ENCODE measurements at regions not wholly inside any gene's neighbourhood (a gene's known extent, or its start where the extent isn't known, plus 50 kb on each side); places are given as distances from the start of the nearest gene placed in this dataset.

DNA sequence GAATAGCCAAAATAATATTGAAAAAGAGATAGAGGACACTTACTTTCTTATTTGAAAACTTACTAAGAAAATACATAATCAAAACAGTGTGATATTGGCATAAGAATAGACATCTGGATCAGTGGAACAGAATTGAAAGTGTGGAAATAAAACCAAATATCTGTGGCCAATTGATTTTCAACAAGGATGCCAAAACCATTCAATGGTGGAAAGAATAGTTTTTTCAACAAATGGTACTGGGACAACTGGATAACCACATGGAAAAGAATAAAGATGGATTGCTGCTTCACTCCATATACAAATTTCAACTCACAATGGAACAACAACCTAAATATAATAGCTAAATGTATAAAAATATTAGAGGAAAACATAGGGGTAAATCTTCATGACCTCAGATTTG, 152.5 kb upstream of the GPR149 start:
- Histone ChIP-seq H3K27me3 (no peaks in the 10 kb centered on the region), H3K9ac (no peak overlapping the region), H3K79me2 (ENCODE audit: low read depth) (no peaks in the 10 kb centered on the region), H3F3A (ENCODE audit: low read depth) (no peaks in the 10 kb centered on the region), H3K4me2 (no peak overlapping the region), H3K4me3 (no peak overlapping the region), H3K4me1 (no peaks in the 10 kb centered on the region), H3K9me3 (ENCODE audit: low read depth) (no peaks in the 10 kb centered on the region), H2AFZ (replicated peaks) (no peak overlapping the region), H3K27ac (no peak overlapping the region), H4K20me1 (ENCODE audit: low read depth) (no peaks in the 10 kb centered on the region), H3K36me3 (no peaks in the 10 kb centered on the region)
- H3K27me3 Mint-ChIP-seq (ENCODE audit: insufficient read depth, low read depth): peaks cover 3% of the 10 kb centered on the region
- TF ChIP-seq EZH2phosphoT487 (IDR thresholded peaks at IDR 0.05): no peak
- TF ChIP-seq, protein P1, sequence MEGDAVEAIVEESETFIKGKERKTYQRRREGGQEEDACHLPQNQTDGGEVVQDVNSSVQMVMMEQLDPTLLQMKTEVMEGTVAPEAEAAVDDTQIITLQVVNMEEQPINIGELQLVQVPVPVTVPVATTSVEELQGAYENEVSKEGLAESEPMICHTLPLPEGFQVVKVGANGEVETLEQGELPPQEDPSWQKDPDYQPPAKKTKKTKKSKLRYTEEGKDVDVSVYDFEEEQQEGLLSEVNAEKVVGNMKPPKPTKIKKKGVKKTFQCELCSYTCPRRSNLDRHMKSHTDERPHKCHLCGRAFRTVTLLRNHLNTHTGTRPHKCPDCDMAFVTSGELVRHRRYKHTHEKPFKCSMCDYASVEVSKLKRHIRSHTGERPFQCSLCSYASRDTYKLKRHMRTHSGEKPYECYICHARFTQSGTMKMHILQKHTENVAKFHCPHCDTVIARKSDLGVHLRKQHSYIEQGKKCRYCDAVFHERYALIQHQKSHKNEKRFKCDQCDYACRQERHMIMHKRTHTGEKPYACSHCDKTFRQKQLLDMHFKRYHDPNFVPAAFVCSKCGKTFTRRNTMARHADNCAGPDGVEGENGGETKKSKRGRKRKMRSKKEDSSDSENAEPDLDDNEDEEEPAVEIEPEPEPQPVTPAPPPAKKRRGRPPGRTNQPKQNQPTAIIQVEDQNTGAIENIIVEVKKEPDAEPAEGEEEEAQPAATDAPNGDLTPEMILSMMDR (IDR thresholded peaks at IDR 0.05): no peak
- TF ChIP-seq EZH2 (IDR thresholded peaks at IDR 0.05): no peak
- H3K4me1 Mint-ChIP-seq: no peaks in the 10 kb centered on the region
- no peaks in the 10 kb centered on the region for H3K36me3 Mint-ChIP-seq
- H3K27ac Mint-ChIP-seq: no peak overlapping the region
- H3K4me3 Mint-ChIP-seq: no peak overlapping the region
- no peaks in the 10 kb centered on the region for H3K9me3 Mint-ChIP-seq
- no peak for DNase-seq (ENCODE audit: low spot score)

DNA sequence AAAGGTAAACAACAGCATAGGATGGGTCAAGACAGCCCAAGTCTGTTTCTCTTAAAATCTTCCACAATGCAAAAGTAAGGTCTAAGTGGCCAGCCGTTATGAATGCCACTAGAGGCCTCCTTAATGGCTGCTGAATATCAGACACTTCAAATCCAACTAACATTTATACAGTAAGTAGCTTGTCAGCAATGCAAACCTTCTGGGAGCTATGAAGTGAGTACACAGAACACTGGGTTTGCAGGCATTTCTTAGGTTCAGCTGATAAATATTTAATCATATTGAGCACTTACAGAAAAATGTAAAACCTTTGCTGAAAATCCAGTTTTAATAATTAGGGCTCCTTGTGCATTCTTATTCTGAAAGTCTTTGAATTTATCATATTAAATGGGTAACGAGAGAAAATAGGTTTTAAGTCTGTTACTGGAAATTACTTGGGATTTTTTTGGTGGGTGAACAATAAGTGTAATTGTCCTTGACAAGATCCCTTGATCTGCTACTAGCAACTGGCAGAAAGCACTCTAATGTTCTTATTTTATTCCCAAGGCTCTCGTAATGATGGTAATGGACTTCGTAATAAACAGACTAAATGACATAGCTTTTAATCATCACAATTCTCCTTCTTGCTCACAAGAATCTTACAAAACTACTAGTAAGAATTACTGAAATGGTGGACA, 141.7 kb upstream of the GPR149 start:
- no peaks in the 10 kb centered on the region for H3F3A ChIP-seq (ENCODE audit: low read depth)
- no peaks in the 10 kb centered on the region for H3K4me1 ChIP-seq
- TF ChIP-seq EZH2phosphoT487 (IDR thresholded peaks at IDR 0.05): no peak
- TF ChIP-seq, protein P1 (IDR thresholded peaks at IDR 0.05): no peak
- no peak overlapping the region for H3K9ac ChIP-seq
- Mint-ChIP-seq H3K4me3 (no peak overlapping the region), H3K27me3 (ENCODE audit: insufficient read depth, low read depth) (no peaks in the 10 kb centered on the region), H3K36me3 (no peaks in the 10 kb centered on the region), H3K4me1 (peaks cover 6% of the 10 kb centered on the region), H3K27ac (no peak overlapping the region), H3K9me3 (peaks cover 6% of the 10 kb centered on the region)
- no peaks in the 10 kb centered on the region for H4K20me1 ChIP-seq (ENCODE audit: low read depth)
- no peak overlapping the region for H3K4me3 ChIP-seq
- no peaks in the 10 kb centered on the region for H3K36me3 ChIP-seq
- no peak overlapping the region for H2AFZ ChIP-seq (replicated peaks)
- H3K27me3 ChIP-seq: no peaks in the 10 kb centered on the region
- H3K4me2 ChIP-seq: no peak overlapping the region
- H3K79me2 ChIP-seq (ENCODE audit: low read depth): no peaks in the 10 kb centered on the region
- no peak for DNase-seq (ENCODE audit: low spot score)
- H3K9me3 ChIP-seq (ENCODE audit: low read depth): no peaks in the 10 kb centered on the region
- H3K27ac ChIP-seq: no peak overlapping the region

DNA sequence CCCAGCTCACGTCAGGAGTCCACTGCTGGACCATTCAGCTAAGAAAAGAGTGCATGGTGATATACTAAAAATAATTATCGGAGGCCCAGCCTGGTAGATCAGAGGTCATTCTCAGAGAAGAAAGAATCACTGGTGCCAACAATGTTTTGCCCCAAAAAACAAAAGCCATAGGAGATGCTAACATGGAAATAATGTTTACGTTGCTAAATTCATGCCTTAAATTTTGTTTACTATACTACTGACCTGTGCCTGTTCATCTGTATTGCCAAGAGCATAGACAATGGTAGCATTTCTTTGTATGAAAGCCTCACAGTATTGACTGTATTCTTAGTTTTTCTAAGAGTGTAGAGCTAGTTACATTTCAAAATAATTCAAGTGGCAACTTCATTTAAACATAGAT, 138.1 kb upstream of the GPR149 start:
- H3F3A ChIP-seq (ENCODE audit: low read depth): no peaks in the 10 kb centered on the region
- no peak overlapping the region for H3K4me3 ChIP-seq
- TF ChIP-seq, protein P1 (IDR thresholded peaks at IDR 0.05): no peak
- TF ChIP-seq EZH2 (IDR thresholded peaks at IDR 0.05) (no peak), EZH2phosphoT487 (IDR thresholded peaks at IDR 0.05) (no peak)
- no peaks in the 10 kb centered on the region for H3K9me3 ChIP-seq (ENCODE audit: low read depth)
- H3K9me3 Mint-ChIP-seq: no peaks in the 10 kb centered on the region
- H3K4me3 Mint-ChIP-seq: no peak overlapping the region
- no peaks in the 10 kb centered on the region for H3K36me3 Mint-ChIP-seq
- H3K36me3 ChIP-seq: no peaks in the 10 kb centered on the region
- no peaks in the 10 kb centered on the region for H3K79me2 ChIP-seq (ENCODE audit: low read depth)
- no peak overlapping the region for H3K27ac Mint-ChIP-seq
- no peaks in the 10 kb centered on the region for H3K4me1 ChIP-seq
- no peak overlapping the region for H3K4me2 ChIP-seq
- DNase-seq (ENCODE audit: low spot score): no peak
- peaks cover 6% of the 10 kb centered on the region for H3K4me1 Mint-ChIP-seq
- no peaks in the 10 kb centered on the region for H4K20me1 ChIP-seq (ENCODE audit: low read depth)
- H2AFZ ChIP-seq (replicated peaks): no peak overlapping the region
- H3K27me3 Mint-ChIP-seq (ENCODE audit: insufficient read depth, low read depth): peaks cover 3% of the 10 kb centered on the region
- no peak overlapping the region for H3K9ac ChIP-seq
- H3K27me3 ChIP-seq: no peaks in the 10 kb centered on the region
- H3K27ac ChIP-seq: no peak overlapping the region

Measured in neural progenitor cell (in vitro differentiated cells).